Esophagus squamous epithelium (tissue), 4 donors: ENCODE measurements at regions not wholly inside any gene's neighbourhood (a gene's known extent, or its start where the extent isn't known, plus 50 kb on each side); places are given as distances from the start of the nearest gene placed in this dataset.

Experiments used
- CTCF ChIP-seq, 6 experiments: fragments of 450-650 bp in 4 of 6; fragments of 200-600 bp in 2 of 6; sonication (generic) in 2 of 6; IDR thresholded peaks; one replicate each; pipeline ENCODE4 v1.5.1; 2016 to 2019; ENCODE audit warnings: antibody characterized with exemption in 6 of 6, mild to moderate bottlenecking in 4 of 6, moderate library complexity in 4 of 6
- POLR2A ChIP-seq, 4 donors: fragments of 450-650 bp; IDR thresholded peaks; one replicate each; pipeline ENCODE4 v1.6.1; 2017; ENCODE audit warnings: antibody characterized with exemption in 4 of 4, mild to moderate bottlenecking in 4 of 4, moderate library complexity in 3 of 4

- no peak for TF ChIP-seq POLR2A (IDR thresholded peaks at IDR 0.05)
- TF ChIP-seq CTCF (IDR thresholded peaks at IDR 0.05), result no peak
Observed at GRCh38 chr12:112611908-112612307, 179.6 kb upstream of the RPH3A start.
